ENCODE measurements at regions not wholly inside any gene's neighbourhood (a gene's known extent, or its start where the extent isn't known, plus 50 kb on each side); places are given as distances from the start of the nearest gene placed in this dataset.

DNA sequence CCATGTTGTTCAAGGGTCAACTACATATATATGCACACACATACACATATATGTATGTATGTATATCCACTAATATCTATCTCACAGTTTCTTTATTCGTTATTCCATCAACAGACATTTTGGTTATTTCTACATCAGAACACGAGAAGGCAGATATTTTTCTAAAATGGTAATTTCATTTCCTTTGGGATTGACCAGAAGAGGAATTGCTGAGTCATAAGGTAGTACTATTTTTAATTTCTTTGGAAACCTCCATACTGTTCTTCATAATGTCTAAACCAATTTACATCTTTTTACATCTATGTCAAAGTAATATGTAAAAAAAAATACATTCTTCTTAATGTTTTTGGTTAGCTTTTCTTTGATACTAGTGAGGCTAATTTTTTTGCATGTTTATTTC is 630.7 kb upstream of the GCFC2 start:
- no peak for TF ChIP-seq EZH2phosphoT487 (IDR thresholded peaks at IDR 0.05; ENCODE audit: insufficient read depth, low read depth)
- TF ChIP-seq EZH2 (IDR thresholded peaks at IDR 0.05; ENCODE audit: insufficient read depth, poor library complexity, severe bottlenecking) = no peak

Data from GM23248 (cell line).